ENCODE measurements at regions not wholly inside any gene's neighbourhood (a gene's known extent, or its start where the extent isn't known, plus 50 kb on each side); places are given as distances from the start of the nearest gene placed in this dataset.

GRCh38 chr17:77070888-77071279, 69.9 kb upstream of the SEC14L1 start:
- DNase-seq (ENCODE audit: extremely low read depth, low read depth), result no peak
- TF ChIP-seq CTCF (IDR thresholded peaks at IDR 0.05; ENCODE audit: low read depth, low read length), result no peak

GRCh38 chr17:77071925-77072490, 68.8 kb upstream of the SEC14L1 start:
- no peak for TF ChIP-seq CTCF (IDR thresholded peaks at IDR 0.05; ENCODE audit: low read depth, low read length)
- DNase-seq (ENCODE audit: extremely low read depth, low read depth), result no peak

- no peak for TF ChIP-seq CTCF (IDR thresholded peaks at IDR 0.05; ENCODE audit: low read depth, low read length)
- no peak for DNase-seq (ENCODE audit: extremely low read depth, low read depth)
Measured at GRCh38 chr17:77072670-77073069, 68.1 kb upstream of the SEC14L1 start.

- DNase-seq (ENCODE audit: extremely low read depth, low read depth), result no peak
- TF ChIP-seq CTCF (IDR thresholded peaks at IDR 0.05; ENCODE audit: low read depth, low read length), result no peak
Measured at GRCh38 chr17:77074681-77075080, 66.1 kb upstream of the SEC14L1 start.

GRCh38 chr17:77076124-77076830, 64.5 kb upstream of the SEC14L1 start:
- no peak for DNase-seq (ENCODE audit: extremely low read depth, low read depth)
- TF ChIP-seq CTCF (IDR thresholded peaks at IDR 0.05; ENCODE audit: low read depth, low read length), result no peak

GRCh38 chr17:77083531-77083930, 57.2 kb upstream of the SEC14L1 start:
- DNase-seq (ENCODE audit: extremely low read depth, low read depth), result no peak
- TF ChIP-seq CTCF (IDR thresholded peaks at IDR 0.05; ENCODE audit: low read depth, low read length), result no peak

- TF ChIP-seq CTCF (IDR thresholded peaks at IDR 0.05; ENCODE audit: low read depth, low read length), result no peak
- no peak for DNase-seq (ENCODE audit: extremely low read depth, low read depth)
Measured at GRCh38 chr17:77085926-77086432, 54.8 kb upstream of the SEC14L1 start.

Data from AG09319 (cell line).